ENCODE measurements at regions not wholly inside any gene's neighbourhood (a gene's known extent, or its start where the extent isn't known, plus 50 kb on each side); places are given as distances from the start of the nearest gene placed in this dataset.
"Not testable (repeated sequence)": the region's sequence is repeated elsewhere in the genome, so short reads cannot be mapped to it uniquely, and the experiment has no call there.

DNA sequence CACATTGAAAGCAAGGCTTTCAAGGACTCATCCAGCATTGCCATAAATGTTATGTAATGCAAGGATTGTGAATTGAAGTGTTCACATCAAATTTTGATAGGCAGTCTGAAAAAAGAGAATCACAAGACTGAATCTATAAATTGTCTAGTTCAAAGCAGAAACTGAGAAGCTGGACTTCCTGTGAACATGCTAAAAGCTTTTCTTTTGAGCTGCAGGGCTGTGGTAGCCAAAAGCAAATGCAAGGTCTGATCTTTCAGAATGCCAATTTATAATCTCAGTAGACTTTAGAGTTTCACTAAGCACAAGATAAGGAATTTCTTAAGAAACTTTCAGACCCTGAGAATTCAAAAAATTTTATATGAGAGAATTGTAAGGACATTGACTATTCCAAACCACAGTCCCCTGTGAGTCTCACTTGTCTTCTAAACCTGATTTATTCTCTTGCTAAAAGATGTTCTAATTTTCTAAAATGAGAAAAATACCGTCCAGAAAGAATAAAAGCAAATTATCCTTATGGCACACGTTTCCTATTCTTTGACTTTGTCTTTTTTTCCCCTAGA, 1700.3 kb downstream of the OTOL1 start:
- peak; percentile 65 for ATAC-seq (ENCODE audit: low FRiP score)
- H3K27me3 ChIP-seq (ENCODE audit: control insufficient read depth in 1 of 2, insufficient read depth in 2 of 2, low read length in 1 of 2), result no peaks in the 10 kb centered on the region
- 26 to 45% methylated on average over 2 of the region's 2 CpGs for WGBS, 2 donors
- no peaks in the 10 kb centered on the region for H3K9me3 ChIP-seq (ENCODE audit: control insufficient read depth, low read length)
- H3K27ac ChIP-seq (ENCODE audit: low read depth in 1 of 2, low read length in 2 of 2), result no peak overlapping the region
- intact Hi-C loops (cut with DNase I), result no loop called here
- no peaks in the 10 kb centered on the region for H3K4me1 ChIP-seq (ENCODE audit: control insufficient read depth in 1 of 2, insufficient read depth in 2 of 2, low read length in 2 of 2)
- no peak overlapping the region for H3K4me3 ChIP-seq (ENCODE audit: low read length in 2 of 2)
- no peaks in the 10 kb centered on the region for H3K36me3 ChIP-seq (ENCODE audit: control insufficient read depth in 1 of 2, insufficient read depth in 2 of 2, low read length in 1 of 2)
- DNase-seq, result no peak

DNA sequence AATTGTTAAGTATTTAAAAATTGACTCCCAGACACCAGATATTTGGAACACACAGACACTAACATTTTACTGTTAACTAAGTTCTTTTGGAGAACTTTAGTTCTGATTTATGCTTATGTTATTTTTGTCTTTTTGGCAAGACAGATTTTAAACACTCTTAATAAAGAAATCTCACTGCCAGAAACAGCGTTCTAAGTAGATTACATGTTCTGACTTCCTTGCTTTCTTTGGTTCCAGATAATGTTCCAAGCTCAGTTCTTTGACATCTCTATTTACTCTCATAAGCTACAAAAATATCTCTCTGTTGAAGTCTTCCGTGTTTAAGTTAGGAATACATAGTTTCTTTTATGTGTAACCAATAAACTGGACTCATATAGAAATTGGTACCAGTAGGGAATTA, 1699.6 kb downstream of the OTOL1 start:
- Histone ChIP-seq H3K4me1 (ENCODE audit: control insufficient read depth in 1 of 2, insufficient read depth in 2 of 2, low read length in 2 of 2) (no peaks in the 10 kb centered on the region), H3K9me3 (ENCODE audit: control insufficient read depth, low read length) (no peaks in the 10 kb centered on the region), H3K36me3 (ENCODE audit: control insufficient read depth in 1 of 2, insufficient read depth in 2 of 2, low read length in 1 of 2) (no peaks in the 10 kb centered on the region), H3K27me3 (ENCODE audit: control insufficient read depth in 1 of 2, insufficient read depth in 2 of 2, low read length in 1 of 2) (no peaks in the 10 kb centered on the region), H3K4me3 (ENCODE audit: low read length in 2 of 2) (no peak overlapping the region), H3K27ac (ENCODE audit: low read depth in 1 of 2, low read length in 2 of 2) (no peak overlapping the region)
- intact Hi-C loops (cut with DNase I), result no loop called here
- DNase-seq (no peak), ATAC-seq (ENCODE audit: low FRiP score) (no peak)
- 2 to 4% methylated on average over 2 of the region's 2 CpGs for WGBS, 2 donors

DNA sequence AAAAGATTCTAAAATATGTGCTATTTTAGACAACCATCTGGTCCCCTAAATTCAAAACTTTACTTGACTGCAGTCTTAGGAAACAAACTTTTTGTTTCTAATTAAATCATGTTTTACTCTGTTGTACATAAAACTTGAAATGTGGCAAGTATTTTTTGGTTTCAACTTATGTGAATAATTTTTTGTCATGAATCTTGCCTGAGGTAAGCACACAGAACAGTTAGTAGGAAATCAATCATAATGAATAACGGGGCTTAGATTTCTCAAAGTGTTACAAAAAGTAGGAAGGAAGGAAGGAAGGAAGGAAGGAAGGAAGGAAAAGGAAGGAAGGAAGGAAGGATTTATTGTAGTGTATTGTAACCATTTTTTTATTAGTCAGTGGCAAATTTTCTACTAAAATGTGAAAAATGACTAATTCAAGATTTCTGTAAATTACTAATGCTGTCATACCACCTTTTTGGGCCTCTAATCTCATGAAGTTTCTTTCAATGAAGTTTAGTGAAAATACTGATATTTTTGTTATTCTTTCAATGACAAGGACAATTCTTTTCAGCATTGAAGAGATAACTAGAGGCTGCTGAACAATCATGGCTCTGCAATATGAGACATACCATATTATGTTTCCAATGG, 1689.2 kb downstream of the OTOL1 start:
- Histone ChIP-seq H3K9me3 (ENCODE audit: control insufficient read depth, low read length) (no peaks in the 10 kb centered on the region), H3K4me3 (ENCODE audit: low read length in 2 of 2) (no peak overlapping the region), H3K27ac (ENCODE audit: low read depth in 1 of 2, low read length in 2 of 2) (no peak overlapping the region), H3K36me3 (ENCODE audit: control insufficient read depth in 1 of 2, insufficient read depth in 2 of 2, low read length in 1 of 2) (no peaks in the 10 kb centered on the region), H3K4me1 (ENCODE audit: control insufficient read depth in 1 of 2, insufficient read depth in 2 of 2, low read length in 2 of 2) (no peaks in the 10 kb centered on the region), H3K27me3 (ENCODE audit: control insufficient read depth in 1 of 2, insufficient read depth in 2 of 2, low read length in 1 of 2) (no peaks in the 10 kb centered on the region)
- 93 to 95% methylated on average over 1 of the region's 1 CpG for WGBS, 2 donors
- DNase-seq (no peak), ATAC-seq (ENCODE audit: low FRiP score) (no peak)
- intact Hi-C loops (cut with DNase I), result no loop called here

- Histone ChIP-seq H3K36me3 (ENCODE audit: control insufficient read depth in 1 of 2, insufficient read depth in 2 of 2, low read length in 1 of 2) (no peaks in the 10 kb centered on the region), H3K4me1 (ENCODE audit: control insufficient read depth in 1 of 2, insufficient read depth in 2 of 2, low read length in 2 of 2) (no peaks in the 10 kb centered on the region), H3K27me3 (ENCODE audit: control insufficient read depth in 1 of 2, insufficient read depth in 2 of 2, low read length in 1 of 2) (no peaks in the 10 kb centered on the region), H3K9me3 (ENCODE audit: control insufficient read depth, low read length) (no peaks in the 10 kb centered on the region), H3K4me3 (ENCODE audit: low read length in 2 of 2) (no peak overlapping the region), H3K27ac (ENCODE audit: low read depth in 1 of 2, low read length in 2 of 2) (no peak overlapping the region)
- no peak for ATAC-seq (ENCODE audit: low FRiP score)
- 7 to 10% methylated on average over 2 of the region's 2 CpGs for WGBS, 2 donors
- intact Hi-C loops (cut with DNase I), result no loop called here
- DNase-seq, result no peak
Measured at GRCh38 chr3:163175970-163176369, 1679.4 kb downstream of the OTOL1 start.

DNA sequence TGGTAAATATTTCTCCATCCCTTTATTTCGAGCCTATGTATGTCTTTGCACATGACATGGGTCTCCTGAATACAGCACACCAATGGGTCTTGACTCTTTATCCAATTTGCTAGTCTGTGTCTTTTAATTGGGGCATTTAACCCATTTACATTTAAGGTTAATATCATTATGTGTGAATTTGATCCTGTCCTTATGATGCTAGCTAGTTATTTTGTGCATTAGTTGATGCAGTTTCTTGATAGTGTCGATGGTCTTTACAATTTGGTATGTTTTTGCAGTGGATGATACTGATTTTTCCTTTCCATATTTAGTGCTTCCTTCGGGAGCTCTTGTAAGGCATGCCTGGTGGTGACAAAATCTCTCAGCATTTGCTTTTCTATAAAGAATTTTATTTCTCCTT, 1675.9 kb downstream of the OTOL1 start:
- H3K27me3 ChIP-seq (ENCODE audit: control insufficient read depth in 1 of 2, insufficient read depth in 2 of 2, low read length in 1 of 2); DNase-seq; H3K9me3 ChIP-seq (ENCODE audit: control insufficient read depth, low read length); H3K36me3 ChIP-seq (ENCODE audit: control insufficient read depth in 1 of 2, insufficient read depth in 2 of 2, low read length in 1 of 2); ATAC-seq (ENCODE audit: low FRiP score); intact Hi-C loops (cut with DNase I); H3K4me1 ChIP-seq (ENCODE audit: control insufficient read depth in 1 of 2, insufficient read depth in 2 of 2, low read length in 2 of 2); H3K4me3 ChIP-seq (ENCODE audit: low read length in 2 of 2); H3K27ac ChIP-seq (ENCODE audit: low read depth in 1 of 2, low read length in 2 of 2): not testable (repeated sequence)
- 81 to 82% methylated on average over 3 of the region's 3 CpGs for WGBS, 2 donors

GRCh38 chr3:163166197-163166596, 1669.6 kb downstream of the OTOL1 start:
- Histone ChIP-seq H3K36me3 (ENCODE audit: control insufficient read depth in 1 of 2, insufficient read depth in 2 of 2, low read length in 1 of 2) (no peaks in the 10 kb centered on the region), H3K4me1 (ENCODE audit: control insufficient read depth in 1 of 2, insufficient read depth in 2 of 2, low read length in 2 of 2) (no peaks in the 10 kb centered on the region), H3K27me3 (ENCODE audit: control insufficient read depth in 1 of 2, insufficient read depth in 2 of 2, low read length in 1 of 2) (no peaks in the 10 kb centered on the region), H3K9me3 (ENCODE audit: control insufficient read depth, low read length) (no peaks in the 10 kb centered on the region), H3K27ac (ENCODE audit: low read depth in 1 of 2, low read length in 2 of 2) (no peak overlapping the region), H3K4me3 (ENCODE audit: low read length in 2 of 2) (no peak overlapping the region)
- ATAC-seq (ENCODE audit: low FRiP score) (no peak), DNase-seq (no peak)
- intact Hi-C loops (cut with DNase I), result no loop called here
- 93 to 96% methylated on average over 1 of the region's 1 CpG for WGBS, 2 donors

DNA sequence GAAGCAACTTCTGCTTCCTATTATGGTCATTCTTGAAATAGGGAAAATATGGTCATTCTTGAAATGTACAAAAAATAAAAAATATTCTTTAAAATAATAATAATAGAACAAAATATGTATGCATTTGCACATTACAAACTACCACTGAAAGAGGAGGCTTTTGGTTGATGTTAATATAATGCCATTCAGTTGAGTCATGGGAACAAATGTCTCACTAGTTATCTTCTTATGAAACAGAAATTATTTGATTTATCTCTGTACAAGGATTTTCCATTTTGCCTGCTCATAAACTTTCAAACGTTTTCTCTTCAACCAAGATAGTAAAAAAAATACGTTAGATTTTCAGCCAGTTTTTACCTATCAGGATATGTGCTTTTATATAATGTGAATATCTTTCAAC, 1662.7 kb downstream of the OTOL1 start:
- intact Hi-C loops (cut with DNase I), result no loop called here
- Histone ChIP-seq H3K4me3 (ENCODE audit: low read length in 2 of 2) (no peak overlapping the region), H3K4me1 (ENCODE audit: control insufficient read depth in 1 of 2, insufficient read depth in 2 of 2, low read length in 2 of 2) (no peaks in the 10 kb centered on the region), H3K27ac (ENCODE audit: low read depth in 1 of 2, low read length in 2 of 2) (no peak overlapping the region), H3K9me3 (ENCODE audit: control insufficient read depth, low read length) (no peaks in the 10 kb centered on the region), H3K27me3 (ENCODE audit: control insufficient read depth in 1 of 2, insufficient read depth in 2 of 2, low read length in 1 of 2) (no peaks in the 10 kb centered on the region), H3K36me3 (ENCODE audit: control insufficient read depth in 1 of 2, insufficient read depth in 2 of 2, low read length in 1 of 2) (no peaks in the 10 kb centered on the region)
- no peak for ATAC-seq (ENCODE audit: low FRiP score)
- no peak for DNase-seq
- WGBS, 2 donors, result 43 to 45% methylated on average over 2 of the region's 2 CpGs

DNA sequence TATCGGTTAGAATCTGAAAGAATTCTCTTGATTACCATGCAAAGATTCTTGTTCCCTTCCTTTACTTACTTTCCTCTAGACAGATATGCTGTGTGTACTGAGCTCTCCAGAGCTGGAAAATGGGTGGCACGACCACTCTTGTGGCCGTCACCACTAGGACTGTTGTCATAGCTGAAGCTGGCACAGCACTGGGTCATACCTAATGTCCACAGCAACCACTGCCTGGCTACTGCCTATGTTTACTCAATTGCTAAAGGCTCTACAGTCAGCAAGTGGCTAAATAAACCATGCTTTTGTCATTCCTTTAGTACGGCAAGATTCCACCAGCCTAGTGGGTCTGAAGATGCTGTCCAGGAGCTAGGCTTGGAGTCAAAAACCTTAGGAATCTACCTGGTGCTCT, 1643.0 kb downstream of the OTOL1 start:
- ATAC-seq (ENCODE audit: low FRiP score) (no peak), DNase-seq (no peak)
- Histone ChIP-seq H3K4me3 (ENCODE audit: low read length in 2 of 2) (no peak overlapping the region), H3K27me3 (ENCODE audit: control insufficient read depth in 1 of 2, insufficient read depth in 2 of 2, low read length in 1 of 2) (no peaks in the 10 kb centered on the region), H3K9me3 (ENCODE audit: control insufficient read depth, low read length) (peaks cover 3% of the 10 kb centered on the region), H3K4me1 (ENCODE audit: control insufficient read depth in 1 of 2, insufficient read depth in 2 of 2, low read length in 2 of 2) (no peaks in the 10 kb centered on the region), H3K27ac (ENCODE audit: low read depth in 1 of 2, low read length in 2 of 2) (no peak overlapping the region), H3K36me3 (ENCODE audit: control insufficient read depth in 1 of 2, insufficient read depth in 2 of 2, low read length in 1 of 2) (no peaks in the 10 kb centered on the region)
- 91 to 94% methylated on average over 4 of the region's 4 CpGs for WGBS, 2 donors
- intact Hi-C loops (cut with DNase I), result no loop called here

DNA sequence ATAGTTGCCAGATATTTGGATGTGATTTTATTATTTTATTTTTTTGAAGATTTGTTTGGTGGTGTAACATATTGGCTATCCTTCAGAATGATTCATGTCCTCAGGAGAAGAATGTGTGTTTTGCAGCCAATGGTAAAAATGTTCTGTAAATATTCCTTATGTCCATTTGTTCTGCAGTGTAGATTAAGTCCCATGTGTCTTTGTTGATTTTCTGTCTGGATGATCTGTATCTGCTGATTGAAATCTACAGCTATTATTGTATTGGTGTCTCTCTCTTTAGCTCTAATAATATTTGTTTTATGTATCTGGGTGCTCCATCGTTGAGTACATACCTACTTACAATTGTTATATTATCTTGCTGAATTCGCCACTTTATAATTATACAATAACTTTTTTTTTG, 1641.7 kb downstream of the OTOL1 start:
- Histone ChIP-seq H3K36me3 (ENCODE audit: control insufficient read depth in 1 of 2, insufficient read depth in 2 of 2, low read length in 1 of 2) (no peaks in the 10 kb centered on the region), H3K27ac (ENCODE audit: low read depth in 1 of 2, low read length in 2 of 2) (no peak overlapping the region), H3K4me3 (ENCODE audit: low read length in 2 of 2) (no peak overlapping the region), H3K27me3 (ENCODE audit: control insufficient read depth in 1 of 2, insufficient read depth in 2 of 2, low read length in 1 of 2) (no peaks in the 10 kb centered on the region), H3K4me1 (ENCODE audit: control insufficient read depth in 1 of 2, insufficient read depth in 2 of 2, low read length in 2 of 2) (no peaks in the 10 kb centered on the region), H3K9me3 (ENCODE audit: control insufficient read depth, low read length) (peaks cover 3% of the 10 kb centered on the region)
- ATAC-seq (ENCODE audit: low FRiP score) (no peak), DNase-seq (no peak)
- 44 to 58% methylated on average over 2 of the region's 2 CpGs for whole genome bisulfite sequencing, 2 donors
- intact Hi-C loops (cut with DNase I), result no loop called here

All from aorta (tissue), 5 donors.